HEK293 (cell line): ENCODE measurements at regions not wholly inside any gene's neighbourhood (a gene's known extent, or its start where the extent isn't known, plus 50 kb on each side); places are given as distances from the start of the nearest gene placed in this dataset.

Experiments
- CTCF ChIA-PET: fragments of 350-600 bp; formaldehyde crosslinking; extraction: SDS; loops from one replicate; lab custom pipeline; 2021; ENCODE audit warnings: antibody characterized with exemption; lab: Yijun Ruan, JAX
- POLR2A ChIA-PET: fragments of 300-600 bp; formaldehyde crosslinking; extraction: SDS; loops from one replicate; lab custom pipeline; 2020; ENCODE audit warnings: antibody characterized with exemption, inconsistent platforms; lab: Yijun Ruan, JAX
- H3K27ac ChIP-seq: fragments of 200-500 bp; sonication (Bioruptor generic); 2 replicates; pipeline ENCODE4 v1.5.1; 2014; ENCODE audit warnings: low read depth, low read length, control low read depth, inconsistent platforms; ENCODE audit errors: extremely low read depth
- H3K36me3 ChIP-seq, 2 experiments: fragments of 200-500 bp in 1 of 2; sonication (Bioruptor generic) in 1 of 2; 1 replicate in 1 of 2; 2 replicates in 1 of 2; pipeline ENCODE4 v1.5.1; 2014 to 2017; ENCODE audit warnings: inconsistent platforms in 2 of 2, low read length in 2 of 2; ENCODE audit not compliant: control insufficient read depth in 2 of 2, insufficient read depth in 1 of 2
- H3K4me1 ChIP-seq: fragments of 200-500 bp; sonication (Bioruptor generic); 2 replicates; pipeline ENCODE4 v1.5.1; 2014; ENCODE audit warnings: mild to moderate bottlenecking, low read length, inconsistent platforms; ENCODE audit not compliant: control insufficient read depth, insufficient read depth
- H3K4me3 ChIP-seq: 2 replicates; pipeline ENCODE4 v1.5.1; 2011; ENCODE audit warnings: low read depth, mild to moderate bottlenecking, control low read depth, low read length, moderate library complexity
- H3K9me3 ChIP-seq: fragments of 200-500 bp; sonication (Bioruptor generic); 2 replicates; pipeline ENCODE4 v1.5.1; 2014; ENCODE audit warnings: low read depth, low read length, inconsistent platforms; ENCODE audit not compliant: control insufficient read depth, insufficient read depth
- EGR2 ChIP-seq: fragments of 450-650 bp; formaldehyde crosslinking; IDR thresholded peaks from 2 replicates; pipeline ENCODE4 v1.5.1; 2016; ENCODE audit warnings: low read depth, missing biosample characterization, missing genetic modification characterization
- GFI1B ChIP-seq: fragments of 450-650 bp; formaldehyde crosslinking; IDR thresholded peaks from 2 replicates; pipeline ENCODE4 v1.5.1; 2016; ENCODE audit warnings: missing biosample characterization, missing genetic modification characterization
- KLF9 ChIP-seq: fragments of 450-650 bp; formaldehyde crosslinking; IDR thresholded peaks from 2 replicates; pipeline ENCODE4 v1.5.1; 2016; ENCODE audit warnings: missing biosample characterization, missing genetic modification characterization, low read depth
- MZF1 ChIP-seq: fragments of 450-650 bp; formaldehyde crosslinking; IDR thresholded peaks from 2 replicates; pipeline ENCODE4 v1.5.1; 2017; ENCODE audit warnings: missing biosample characterization, missing genetic modification characterization, borderline replicate concordance
- PRDM6 ChIP-seq: fragments of 450-650 bp; formaldehyde crosslinking; IDR thresholded peaks from 2 replicates; pipeline ENCODE4 v1.5.1; 2017; ENCODE audit warnings: missing biosample characterization, missing genetic modification characterization
- ZFP41 ChIP-seq: fragments of 450-650 bp; formaldehyde crosslinking; IDR thresholded peaks from 2 replicates; pipeline ENCODE4 v1.5.1; 2016; ENCODE audit warnings: missing biosample characterization, missing genetic modification characterization, borderline replicate concordance
- ZNF112 ChIP-seq: fragments of 450-650 bp; formaldehyde crosslinking; IDR thresholded peaks from 2 replicates; pipeline ENCODE4 v1.5.0; 2017; ENCODE audit warnings: missing biosample characterization, missing genetic modification characterization
- ZNF138 ChIP-seq: fragments of 450-650 bp; formaldehyde crosslinking; IDR thresholded peaks from 2 replicates; pipeline ENCODE4 v1.5.1; 2016; ENCODE audit warnings: missing biosample characterization, missing genetic modification characterization, borderline replicate concordance
- ZNF184 ChIP-seq: fragments of 450-650 bp; IDR thresholded peaks from 2 replicates; pipeline ENCODE4 v1.5.1; 2018; ENCODE audit warnings: missing biosample characterization, mild to moderate bottlenecking, missing genetic modification characterization
- ZNF223 ChIP-seq: fragments of 450-650 bp; formaldehyde crosslinking; IDR thresholded peaks from 2 replicates; pipeline ENCODE4 v1.5.1; 2016; ENCODE audit warnings: missing biosample characterization, missing genetic modification characterization
- ZNF24 ChIP-seq: fragments of 450-650 bp; formaldehyde crosslinking; IDR thresholded peaks from 2 replicates; pipeline ENCODE4 v1.5.1; 2016; ENCODE audit warnings: missing biosample characterization, missing genetic modification characterization
- ZNF335 ChIP-seq: fragments of 450-650 bp; formaldehyde crosslinking; conservative IDR thresholded peaks from 2 replicates; pipeline ENCODE4 v1.5.1; 2016; ENCODE audit warnings: missing biosample characterization, missing genetic modification characterization
- ZNF350 ChIP-seq: fragments of 450-650 bp; formaldehyde crosslinking; IDR thresholded peaks from 2 replicates; pipeline ENCODE4 v1.5.0; 2017; ENCODE audit warnings: missing biosample characterization, mild to moderate bottlenecking, missing genetic modification characterization
- ZNF354C ChIP-seq: fragments of 450-650 bp; formaldehyde crosslinking; IDR thresholded peaks from 2 replicates; pipeline ENCODE4 v1.5.1; 2016; ENCODE audit warnings: missing biosample characterization, missing genetic modification characterization, low read depth, borderline replicate concordance
- ZNF394 ChIP-seq: fragments of 450-650 bp; formaldehyde crosslinking; IDR thresholded peaks from 2 replicates; pipeline ENCODE4 v1.5.1; 2016; ENCODE audit warnings: missing biosample characterization, missing genetic modification characterization, mild to moderate bottlenecking, moderate library complexity, borderline replicate concordance
- ZNF426 ChIP-seq: fragments of 450-650 bp; formaldehyde crosslinking; IDR thresholded peaks from 2 replicates; pipeline ENCODE4 v1.5.1; 2017; ENCODE audit warnings: missing biosample characterization, missing genetic modification characterization, mild to moderate bottlenecking, inconsistent platforms, moderate library complexity
- ZNF514 ChIP-seq: fragments of 450-650 bp; formaldehyde crosslinking; IDR thresholded peaks from 2 replicates; pipeline ENCODE4 v1.5.1; 2016; ENCODE audit warnings: missing biosample characterization, missing genetic modification characterization
- ZNF560 ChIP-seq: fragments of 450-650 bp; formaldehyde crosslinking; IDR thresholded peaks from 2 replicates; pipeline ENCODE4 v1.5.1; 2017; ENCODE audit warnings: missing biosample characterization, missing genetic modification characterization, borderline replicate concordance
- ZNF660 ChIP-seq: fragments of 450-650 bp; IDR thresholded peaks from 2 replicates; pipeline ENCODE4 v1.5.1; 2018; ENCODE audit warnings: missing biosample characterization, mild to moderate bottlenecking, missing genetic modification characterization
- ZNF776 ChIP-seq: fragments of 450-650 bp; formaldehyde crosslinking; IDR thresholded peaks from 2 replicates; pipeline ENCODE4 v1.5.0; 2017; ENCODE audit warnings: missing biosample characterization, missing genetic modification characterization, borderline replicate concordance
- ZSCAN16 ChIP-seq: fragments of 450-650 bp; formaldehyde crosslinking; IDR thresholded peaks from 2 replicates; pipeline ENCODE4 v1.5.1; 2016; ENCODE audit warnings: missing biosample characterization, missing genetic modification characterization
- ZSCAN5A ChIP-seq: fragments of 450-650 bp; formaldehyde crosslinking; IDR thresholded peaks from 2 replicates; pipeline ENCODE4 v1.5.1; 2016; ENCODE audit warnings: missing biosample characterization, missing genetic modification characterization
- TF ChIP-seq, protein P1 (sequence below): fragments of 450-650 bp; IDR thresholded peaks from 2 replicates; pipeline ENCODE4 v1.5.1; 2018; ENCODE audit warnings: missing biosample characterization, mild to moderate bottlenecking, missing genetic modification characterization
- TF ChIP-seq, protein P2 (sequence below): fragments of 450-650 bp; formaldehyde crosslinking; IDR thresholded peaks from 2 replicates; pipeline ENCODE4 v1.5.1; 2016; ENCODE audit warnings: missing biosample characterization, missing genetic modification characterization, borderline replicate concordance

DNA sequence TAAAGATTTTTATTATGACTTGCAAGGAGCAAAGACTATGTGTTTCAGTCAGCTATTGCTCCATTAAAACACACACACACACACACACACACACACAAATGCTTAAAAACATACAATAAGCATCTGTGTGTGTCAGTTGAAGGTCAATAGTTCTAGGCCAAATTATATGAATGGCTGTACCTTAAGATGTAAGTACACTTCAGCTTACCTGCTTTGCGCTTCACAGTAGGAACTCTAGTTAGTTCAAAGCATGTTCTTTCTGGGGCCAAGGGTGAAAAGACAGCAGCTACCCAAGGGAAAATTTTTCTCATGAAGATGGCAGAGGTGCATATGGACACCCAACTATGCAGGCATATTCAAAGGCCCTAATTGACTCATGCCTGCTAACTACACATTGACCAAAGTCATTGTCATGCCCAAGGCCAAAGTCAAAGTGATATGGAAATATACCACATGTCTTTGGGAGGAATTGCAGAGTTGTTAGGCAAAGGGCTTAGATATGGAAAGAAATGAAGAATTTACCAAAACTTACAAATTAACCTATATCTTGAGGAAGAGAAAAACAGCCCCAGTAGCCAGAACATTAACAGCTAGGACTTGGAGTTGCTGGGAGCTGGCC is 61.9 kb upstream of the BTN3A2 start (continued):
- TF ChIP-seq ZSCAN5A (tag by site-specific recombination) (no peak), ZNF335 (tag by site-specific recombination) (no peak), ZSCAN16 (tag by site-specific recombination) (no peak), MZF1 (tag by site-specific recombination) (no peak), ZNF560 (tag by site-specific recombination) (no peak), PRDM6 (tag by site-specific recombination) (no peak), ZNF426 (tag by site-specific recombination) (no peak), ZNF112 (tag by site-specific recombination) (no peak), ZNF184 (tag by site-specific recombination) (no peak), ZNF776 (tag by site-specific recombination) (no peak), ZNF660 (tag by site-specific recombination) (no peak), ZNF354C (tag by site-specific recombination) (no peak)

- ChIA-PET POLR2A (interaction anchor here (1.3 kb wide), 1 partner anchor 19 kb away, joined by 4 read pairs; a partner anchor contains a TSS), CTCF (interaction anchor here (0.5 kb wide), 1 partner anchor 93 kb away, joined by 3 read pairs; no protein-coding TSS in a partner anchor)
- TF ChIP-seq EGR2 (tag by site-specific recombination) (no peak), ZNF24 (tag by site-specific recombination) (no peak), ZNF138 (tag by site-specific recombination) (no peak), KLF9 (tag by site-specific recombination) (no peak), ZFP41 (tag by site-specific recombination) (no peak), ZNF514 (tag by site-specific recombination) (no peak), ZNF223 (tag by site-specific recombination) (no peak), ZNF350 (tag by site-specific recombination) (no peak), ZNF394 (no peak), GFI1B (no peak)
- TF ChIP-seq, protein P1, sequence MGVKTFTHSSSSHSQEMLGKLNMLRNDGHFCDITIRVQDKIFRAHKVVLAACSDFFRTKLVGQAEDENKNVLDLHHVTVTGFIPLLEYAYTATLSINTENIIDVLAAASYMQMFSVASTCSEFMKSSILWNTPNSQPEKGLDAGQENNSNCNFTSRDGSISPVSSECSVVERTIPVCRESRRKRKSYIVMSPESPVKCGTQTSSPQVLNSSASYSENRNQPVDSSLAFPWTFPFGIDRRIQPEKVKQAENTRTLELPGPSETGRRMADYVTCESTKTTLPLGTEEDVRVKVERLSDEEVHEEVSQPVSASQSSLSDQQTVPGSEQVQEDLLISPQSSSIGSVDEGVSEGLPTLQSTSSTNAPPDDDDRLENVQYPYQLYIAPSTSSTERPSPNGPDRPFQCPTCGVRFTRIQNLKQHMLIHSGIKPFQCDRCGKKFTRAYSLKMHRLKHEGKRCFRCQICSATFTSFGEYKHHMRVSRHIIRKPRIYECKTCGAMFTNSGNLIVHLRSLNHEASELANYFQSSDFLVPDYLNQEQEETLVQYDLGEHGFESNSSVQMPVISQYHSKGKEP (tag by site-specific recombination) = no peak
- TF ChIP-seq, protein P2, sequence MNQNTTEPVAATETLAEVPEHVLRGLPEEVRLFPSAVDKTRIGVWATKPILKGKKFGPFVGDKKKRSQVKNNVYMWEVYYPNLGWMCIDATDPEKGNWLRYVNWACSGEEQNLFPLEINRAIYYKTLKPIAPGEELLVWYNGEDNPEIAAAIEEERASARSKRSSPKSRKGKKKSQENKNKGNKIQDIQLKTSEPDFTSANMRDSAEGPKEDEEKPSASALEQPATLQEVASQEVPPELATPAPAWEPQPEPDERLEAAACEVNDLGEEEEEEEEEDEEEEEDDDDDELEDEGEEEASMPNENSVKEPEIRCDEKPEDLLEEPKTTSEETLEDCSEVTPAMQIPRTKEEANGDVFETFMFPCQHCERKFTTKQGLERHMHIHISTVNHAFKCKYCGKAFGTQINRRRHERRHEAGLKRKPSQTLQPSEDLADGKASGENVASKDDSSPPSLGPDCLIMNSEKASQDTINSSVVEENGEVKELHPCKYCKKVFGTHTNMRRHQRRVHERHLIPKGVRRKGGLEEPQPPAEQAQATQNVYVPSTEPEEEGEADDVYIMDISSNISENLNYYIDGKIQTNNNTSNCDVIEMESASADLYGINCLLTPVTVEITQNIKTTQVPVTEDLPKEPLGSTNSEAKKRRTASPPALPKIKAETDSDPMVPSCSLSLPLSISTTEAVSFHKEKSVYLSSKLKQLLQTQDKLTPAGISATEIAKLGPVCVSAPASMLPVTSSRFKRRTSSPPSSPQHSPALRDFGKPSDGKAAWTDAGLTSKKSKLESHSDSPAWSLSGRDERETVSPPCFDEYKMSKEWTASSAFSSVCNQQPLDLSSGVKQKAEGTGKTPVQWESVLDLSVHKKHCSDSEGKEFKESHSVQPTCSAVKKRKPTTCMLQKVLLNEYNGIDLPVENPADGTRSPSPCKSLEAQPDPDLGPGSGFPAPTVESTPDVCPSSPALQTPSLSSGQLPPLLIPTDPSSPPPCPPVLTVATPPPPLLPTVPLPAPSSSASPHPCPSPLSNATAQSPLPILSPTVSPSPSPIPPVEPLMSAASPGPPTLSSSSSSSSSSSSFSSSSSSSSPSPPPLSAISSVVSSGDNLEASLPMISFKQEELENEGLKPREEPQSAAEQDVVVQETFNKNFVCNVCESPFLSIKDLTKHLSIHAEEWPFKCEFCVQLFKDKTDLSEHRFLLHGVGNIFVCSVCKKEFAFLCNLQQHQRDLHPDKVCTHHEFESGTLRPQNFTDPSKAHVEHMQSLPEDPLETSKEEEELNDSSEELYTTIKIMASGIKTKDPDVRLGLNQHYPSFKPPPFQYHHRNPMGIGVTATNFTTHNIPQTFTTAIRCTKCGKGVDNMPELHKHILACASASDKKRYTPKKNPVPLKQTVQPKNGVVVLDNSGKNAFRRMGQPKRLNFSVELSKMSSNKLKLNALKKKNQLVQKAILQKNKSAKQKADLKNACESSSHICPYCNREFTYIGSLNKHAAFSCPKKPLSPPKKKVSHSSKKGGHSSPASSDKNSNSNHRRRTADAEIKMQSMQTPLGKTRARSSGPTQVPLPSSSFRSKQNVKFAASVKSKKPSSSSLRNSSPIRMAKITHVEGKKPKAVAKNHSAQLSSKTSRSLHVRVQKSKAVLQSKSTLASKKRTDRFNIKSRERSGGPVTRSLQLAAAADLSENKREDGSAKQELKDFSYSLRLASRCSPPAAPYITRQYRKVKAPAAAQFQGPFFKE = no peak
- Histone ChIP-seq H3K36me3 (no peaks in the 10 kb centered on the region), H3K4me3 (no peak overlapping the region), H3K27ac (no peak overlapping the region), H3K9me3 (no peaks in the 10 kb centered on the region), H3K4me1 (no peaks in the 10 kb centered on the region)
Measured at GRCh38 chr6:26304213-26304796, 60.7 kb upstream of the BTN3A2 start.
